ENCODE measurements at regions not wholly inside any gene's neighbourhood (a gene's known extent, or its start where the extent isn't known, plus 50 kb on each side); places are given as distances from the start of the nearest gene placed in this dataset.

DNA sequence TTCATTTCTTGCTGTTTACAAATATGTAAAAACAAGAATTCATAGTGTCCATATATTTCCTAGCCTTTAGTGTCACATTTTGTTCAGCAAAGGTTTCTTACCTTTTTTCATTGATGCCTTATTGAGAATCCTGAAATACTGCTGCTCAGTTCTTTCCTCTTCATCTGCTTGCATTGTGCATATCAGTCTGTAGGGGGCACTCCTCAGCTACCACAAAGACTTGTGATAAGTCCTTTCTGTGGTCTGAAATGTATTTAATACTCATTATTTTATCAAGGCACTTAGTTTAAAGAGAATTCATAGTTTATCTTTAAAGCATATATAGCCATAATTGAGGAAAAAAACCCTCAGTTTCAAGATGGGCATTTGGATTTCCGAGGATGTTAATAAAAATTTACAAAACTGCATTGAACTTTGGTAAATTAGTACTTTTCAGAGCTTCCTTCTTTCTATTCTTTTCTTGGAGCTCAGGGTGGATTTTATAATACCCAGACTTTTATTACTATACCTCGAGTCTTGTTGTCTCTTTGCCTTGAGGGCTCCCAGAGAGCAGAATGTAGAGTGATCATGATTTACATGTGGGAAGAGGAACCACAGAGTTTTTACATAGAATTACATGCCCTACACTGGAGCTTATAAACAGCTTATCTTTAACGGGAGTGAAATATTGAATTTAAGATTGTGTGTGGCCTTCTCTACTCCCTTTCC is 570.1 kb downstream of the PLCL1 start:
- DNase-seq (ENCODE audit: extremely low spot score), result peak; percentile 15
- peak; percentile 61 for TF ChIP-seq CTCF (IDR thresholded peaks at IDR 0.05; ENCODE audit: control extremely low read depth, extremely low read depth, low read depth, missing control alignments)
- CTCF ChIA-PET, result interaction anchor here (0.8 to 1.8 kb wide), 5 partner anchors 12 to 1114 kb away, joined by 3 to 6 read pairs (median 4); no protein-coding TSS in a partner anchor

DNA sequence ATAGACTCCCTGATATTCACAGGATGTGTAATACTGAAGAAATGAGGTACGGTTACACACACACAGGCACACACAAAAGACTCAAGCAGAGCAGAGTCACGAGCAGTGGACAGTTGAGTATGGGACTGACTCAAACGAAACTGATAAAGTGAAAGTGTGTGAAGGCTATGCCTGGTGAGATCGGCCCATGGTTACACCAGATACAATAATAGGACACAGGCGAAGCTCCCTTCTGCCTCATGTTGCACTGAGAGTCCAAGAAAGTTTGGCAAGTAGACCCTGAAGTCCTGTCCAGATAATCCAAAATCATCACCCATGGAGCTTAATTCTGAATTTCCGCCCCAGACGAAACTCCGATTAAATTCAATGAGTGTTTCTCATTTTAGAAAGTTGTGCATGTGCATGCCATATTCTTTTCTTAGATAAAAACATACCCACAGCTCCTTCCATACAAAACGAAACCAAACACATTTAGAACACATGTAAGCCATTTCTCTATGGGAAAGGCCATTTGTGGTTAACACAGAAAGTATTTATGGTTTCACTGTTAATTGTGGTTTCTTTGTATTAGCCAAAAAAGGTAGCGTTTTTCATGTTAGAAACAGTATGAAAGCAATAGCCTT is 567.6 kb downstream of the PLCL1 start:
- peak; percentile 33 for DNase-seq (ENCODE audit: extremely low spot score)
- CTCF ChIA-PET, result no interaction called here

More for the DNA sequence above, 570.1 kb downstream of the PLCL1 start:
- POLR2A ChIA-PET, result no interaction called here

DNA sequence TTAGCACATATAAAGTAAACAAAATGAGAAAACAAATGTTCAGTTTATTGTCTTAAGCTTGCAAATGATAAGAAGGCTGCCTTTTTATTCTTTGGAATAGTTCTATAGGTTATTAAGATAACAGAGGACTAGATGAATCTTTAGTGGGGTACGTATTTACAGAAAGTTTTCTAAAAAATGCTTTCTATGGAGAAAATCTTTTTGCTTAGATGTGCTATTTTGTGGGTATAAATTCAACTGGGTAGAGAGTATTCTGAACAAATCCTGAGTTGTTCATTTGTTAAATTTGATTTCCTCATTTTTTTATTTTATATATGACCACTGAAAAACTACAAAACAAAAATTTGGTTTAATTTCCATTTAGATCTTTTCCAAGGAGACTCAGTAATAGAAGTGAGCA is 566.9 kb downstream of the PLCL1 start:
- CTCF ChIA-PET, result interaction anchor here (0.9 kb wide), 1 partner anchor 75 kb away, joined by 4 read pairs; no protein-coding TSS in a partner anchor
- no peak for DNase-seq (ENCODE audit: extremely low spot score)
- POLR2A ChIA-PET, result no interaction called here
- TF ChIP-seq CTCF (IDR thresholded peaks at IDR 0.05; ENCODE audit: control extremely low read depth, extremely low read depth, low read depth, missing control alignments), result no peak

More for the DNA sequence above, 567.6 kb downstream of the PLCL1 start:
- POLR2A ChIA-PET, result no interaction called here
- TF ChIP-seq CTCF (IDR thresholded peaks at IDR 0.05; ENCODE audit: control extremely low read depth, extremely low read depth, low read depth, missing control alignments), result no peak

DNA sequence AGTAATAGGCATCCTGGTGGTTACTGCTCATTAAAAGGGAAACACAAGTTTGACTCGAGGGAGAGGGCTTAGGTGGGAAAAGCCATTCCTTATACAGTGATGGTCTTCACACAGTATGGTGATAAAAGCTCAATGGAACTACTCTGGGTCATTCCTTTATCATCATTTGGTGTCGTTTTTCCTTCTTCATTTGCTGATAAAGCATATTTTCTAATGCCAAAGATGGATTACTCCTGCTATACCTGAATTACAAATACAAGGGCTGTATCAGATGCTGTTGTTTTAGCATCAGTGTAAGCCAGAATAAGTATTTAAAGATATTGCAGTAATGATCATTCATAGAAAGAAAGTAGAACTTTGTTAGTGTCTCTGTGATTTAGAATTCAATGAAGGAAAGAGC is 563.7 kb downstream of the PLCL1 start:
- TF ChIP-seq CTCF (IDR thresholded peaks at IDR 0.05; ENCODE audit: control extremely low read depth, extremely low read depth, low read depth, missing control alignments), result no peak
- CTCF ChIA-PET, result interaction anchor here (1.1 kb wide), 1 partner anchor 71 kb away, joined by 3 read pairs; no protein-coding TSS in a partner anchor

DNA sequence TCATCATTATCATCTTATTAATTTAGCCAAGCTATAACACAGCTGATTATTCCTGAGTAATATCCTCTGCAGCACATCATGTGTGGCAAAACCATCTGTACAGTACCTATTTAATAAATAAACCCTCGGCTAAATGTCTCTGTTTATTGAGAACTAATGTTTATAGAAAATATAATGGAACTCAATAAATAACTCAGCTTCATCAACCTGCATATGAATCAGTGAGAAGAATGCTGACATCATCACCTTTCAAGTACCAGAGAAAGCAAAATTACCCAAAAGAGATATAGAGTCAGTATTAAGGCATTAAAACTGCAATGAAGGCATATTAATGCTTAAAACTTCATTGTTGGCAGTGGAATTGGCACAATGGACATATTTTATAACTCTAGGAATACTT is 558.3 kb downstream of the PLCL1 start:
- ChIA-PET POLR2A (no interaction called here), CTCF (interaction anchor here (1.1 kb wide), 1 partner anchor 12 kb away, joined by 4 read pairs; no protein-coding TSS in a partner anchor)
- no peak for DNase-seq (ENCODE audit: extremely low spot score)
- no peak for TF ChIP-seq CTCF (IDR thresholded peaks at IDR 0.05; ENCODE audit: control extremely low read depth, extremely low read depth, low read depth, missing control alignments)

More for the DNA sequence above, 563.7 kb downstream of the PLCL1 start:
- no peak for DNase-seq (ENCODE audit: extremely low spot score)
- POLR2A ChIA-PET, result no interaction called here

DNA sequence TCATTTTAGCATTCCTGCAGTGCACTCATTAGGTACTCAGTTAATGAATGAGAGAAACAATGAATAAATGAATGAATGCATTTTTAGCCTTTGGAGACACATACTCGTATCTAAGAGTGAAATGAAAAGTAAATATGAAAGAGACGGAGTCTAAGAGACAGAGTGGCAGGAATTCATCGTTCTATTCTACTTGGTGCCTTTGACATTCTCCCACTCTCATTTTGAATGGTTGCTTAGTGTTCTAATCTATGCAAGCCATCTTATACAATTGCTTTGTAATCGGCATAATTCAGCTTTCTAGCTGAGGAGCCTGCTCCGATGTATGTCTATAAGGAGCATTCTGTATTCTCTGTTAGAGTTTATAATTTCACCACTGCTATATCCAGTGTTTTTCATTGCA is 554.9 kb downstream of the PLCL1 start:
- CTCF ChIA-PET, result no interaction called here
- no peak for DNase-seq (ENCODE audit: extremely low spot score)
- no peak for TF ChIP-seq CTCF (IDR thresholded peaks at IDR 0.05; ENCODE audit: control extremely low read depth, extremely low read depth, low read depth, missing control alignments)
- POLR2A ChIA-PET, result interaction anchor here (0.6 kb wide), 1 partner anchor 23 kb away, joined by 7 read pairs; no protein-coding TSS in a partner anchor

Data from GM10248 (cell line).